GM19043 (cell line): ENCODE measurements at regions not wholly inside any gene's neighbourhood (a gene's known extent, or its start where the extent isn't known, plus 50 kb on each side); places are given as distances from the start of the nearest gene placed in this dataset.
"Not testable (repeated sequence)": the region's sequence is repeated elsewhere in the genome, so short reads cannot be mapped to it uniquely, and the experiment has no call there.

Experiments
- ATAC-seq: cut with Tn5 transposase; IDR thresholded peaks from one replicate; pipeline ENCODE4 v1.9.1; 2021; ENCODE audit warnings: low read depth; ENCODE audit not compliant: unreplicated experiment

DNA sequence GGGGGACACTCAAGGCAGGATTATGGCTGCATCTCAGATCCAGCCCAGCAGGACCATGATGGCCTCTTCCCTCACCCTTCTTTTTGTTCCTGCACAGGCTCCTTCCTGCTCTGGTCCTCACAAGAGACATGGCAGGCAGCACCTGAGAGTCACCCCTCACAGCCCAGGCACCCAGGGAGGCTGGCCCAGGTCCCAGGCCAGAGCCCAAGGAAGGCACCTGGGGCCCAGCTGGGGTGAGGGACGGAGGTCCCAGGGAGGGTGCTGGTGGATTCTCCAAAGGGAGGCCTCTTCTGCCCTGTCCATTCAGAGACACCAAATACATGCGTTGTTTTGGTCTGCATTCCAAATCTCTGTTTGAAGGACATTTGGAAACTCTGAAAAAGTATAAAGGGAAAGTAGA, 285.4 kb upstream of the HS6ST1 start:
- ATAC-seq: no peak

DNA sequence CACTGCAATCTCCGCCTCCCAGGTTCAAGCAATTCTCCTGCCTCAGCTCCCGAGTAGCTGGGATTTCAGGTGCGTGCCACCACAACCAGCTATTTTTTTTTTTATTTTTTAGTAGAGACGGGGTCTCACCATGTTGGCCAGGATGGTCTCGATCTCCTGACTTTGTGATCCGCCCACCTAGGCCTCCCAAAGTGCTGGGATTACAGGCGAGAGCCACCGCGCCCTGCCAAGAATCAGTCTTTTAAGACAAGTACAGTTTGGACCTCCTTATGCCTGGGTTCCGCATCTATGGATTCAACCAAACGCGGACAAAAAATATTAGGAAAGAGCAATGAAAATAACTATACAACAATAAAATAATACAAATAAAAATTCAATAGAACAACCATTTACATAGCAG, 285.9 kb upstream of the HS6ST1 start:
- not testable (repeated sequence) for ATAC-seq

- ATAC-seq: no peak
Measured at GRCh38 chr2:128605421-128605820, 286.8 kb upstream of the HS6ST1 start.

DNA sequence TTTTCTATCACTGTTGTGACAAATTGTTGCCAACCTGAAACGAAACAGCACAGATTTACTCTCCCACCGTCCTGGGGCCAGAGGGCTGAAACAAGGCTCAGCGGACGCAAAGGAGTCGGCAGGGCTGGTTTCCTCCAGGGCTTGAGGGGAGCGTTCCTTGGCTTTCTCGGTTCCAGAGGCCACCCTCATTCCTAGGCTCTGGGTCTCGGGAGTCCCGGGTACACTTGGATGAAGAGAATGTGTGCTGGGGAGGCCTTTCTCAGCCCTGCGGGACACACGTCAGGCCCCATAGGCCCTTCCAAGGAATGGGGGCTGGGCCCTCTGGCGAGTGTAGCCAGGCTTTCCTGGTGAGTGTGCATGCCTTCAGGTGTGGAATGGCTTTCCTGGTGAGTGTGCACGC, 287.3 kb upstream of the HS6ST1 start:
- no peak for ATAC-seq

DNA sequence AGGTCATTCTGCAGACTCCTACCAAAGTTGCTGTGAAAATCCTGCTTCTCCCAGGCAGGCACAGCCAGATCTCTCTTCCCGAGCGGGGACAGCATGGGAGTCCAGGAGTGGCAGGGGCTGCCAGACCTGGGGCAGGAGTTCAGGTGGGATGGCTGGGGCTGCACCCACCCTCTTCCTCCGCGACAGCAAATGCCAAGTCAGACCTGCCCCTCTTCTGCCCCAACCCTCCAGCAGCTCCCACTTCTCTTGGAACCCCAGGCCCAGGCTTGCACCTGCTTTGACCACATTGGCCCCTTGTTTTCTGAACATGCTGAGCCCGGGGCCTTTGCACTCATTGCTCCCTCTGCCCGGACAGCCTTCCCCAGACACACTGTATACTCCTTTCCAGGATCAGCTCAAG, 288.2 kb upstream of the HS6ST1 start:
- no peak for ATAC-seq

GRCh38 chr2:128607440-128607839, 288.8 kb upstream of the HS6ST1 start:
- ATAC-seq: no peak

- ATAC-seq: no peak
Measured at GRCh38 chr2:128607911-128608506, 289.3 kb upstream of the HS6ST1 start.

GRCh38 chr2:128608921-128609880, 290.5 kb upstream of the HS6ST1 start:
- no peak for ATAC-seq

DNA sequence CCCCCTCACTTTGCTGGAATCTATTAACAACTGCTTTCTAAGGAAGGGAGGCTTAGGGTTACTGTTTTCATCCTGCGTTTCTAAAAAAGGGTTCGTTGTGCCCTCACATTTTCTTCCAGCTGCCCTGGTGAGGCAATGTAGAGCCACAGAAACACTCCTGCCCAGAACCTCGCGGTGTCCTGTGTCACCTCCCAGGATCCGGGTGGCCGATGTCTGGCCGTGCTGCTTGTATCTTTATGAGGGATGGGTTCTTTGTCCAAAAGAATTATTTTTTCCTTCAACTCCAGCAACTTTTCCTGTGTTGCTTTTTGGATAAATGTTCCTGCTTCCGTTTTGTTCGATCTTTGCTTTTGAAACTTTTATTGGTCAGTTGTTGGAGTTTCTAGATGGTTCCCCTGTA, 291.8 kb upstream of the HS6ST1 start:
- ATAC-seq: no peak

DNA sequence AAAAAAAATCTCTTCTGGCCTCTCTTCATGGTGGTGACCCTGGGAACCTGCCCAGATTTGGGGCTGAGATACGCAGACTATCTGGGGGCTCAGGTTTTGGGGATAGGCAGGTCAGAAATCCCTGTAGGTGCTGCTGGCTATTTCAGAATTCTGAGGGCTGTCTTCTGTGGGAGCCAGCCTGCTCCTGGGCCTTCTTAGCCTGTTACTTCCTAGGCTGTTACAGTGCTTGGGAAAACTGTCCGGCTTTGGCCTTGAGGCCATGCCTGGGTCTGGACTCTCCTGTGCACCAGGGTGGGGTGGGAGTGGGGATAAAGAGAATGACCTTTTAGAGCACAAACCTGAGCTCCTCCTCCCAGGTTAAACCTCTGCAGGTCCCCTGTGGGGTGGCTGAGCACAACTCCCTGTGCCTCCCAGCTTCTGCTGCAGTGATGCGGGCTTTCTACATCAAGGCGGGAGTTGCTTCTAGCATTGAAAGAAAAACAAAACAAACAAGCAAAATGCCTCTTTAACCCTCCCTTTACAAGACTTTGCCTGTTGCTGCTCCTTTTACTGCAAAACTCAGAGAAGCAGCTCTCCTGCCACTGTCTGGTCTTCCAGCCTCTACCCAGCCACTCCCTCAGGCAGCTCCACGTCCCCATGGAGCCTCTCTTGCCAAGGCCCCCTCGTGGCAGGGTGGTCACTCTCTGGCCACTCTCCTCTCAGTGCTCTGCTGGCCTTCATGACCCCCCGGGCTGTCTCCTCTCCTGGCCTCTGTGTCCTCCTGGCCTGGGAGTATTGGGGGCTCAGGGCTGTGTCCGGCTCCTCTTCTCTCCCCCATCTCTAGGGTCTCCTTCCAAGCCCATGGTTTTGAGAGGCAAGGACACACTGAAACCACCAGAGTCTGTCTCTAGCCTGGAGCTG, 293.0 kb upstream of the HS6ST1 start:
- ATAC-seq: no peak

DNA sequence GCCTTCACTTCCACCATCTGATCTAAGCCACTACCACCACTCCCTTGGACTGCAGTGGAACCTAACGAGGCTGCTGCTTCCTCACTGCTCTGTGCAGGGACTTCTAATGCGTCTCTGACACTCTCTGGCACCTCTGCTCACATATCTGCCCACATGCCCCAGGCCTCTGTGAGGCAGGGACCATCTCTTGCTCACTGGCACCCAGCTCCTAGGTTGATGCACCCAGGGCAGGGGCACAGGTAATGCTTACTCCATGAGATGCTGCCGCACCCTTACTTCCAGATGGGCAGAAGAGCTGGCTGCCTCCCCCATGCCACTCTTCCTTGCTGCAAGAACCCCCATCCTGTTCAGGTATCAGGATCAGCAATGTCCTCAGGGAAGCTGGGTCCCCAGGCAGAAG, 294.0 kb upstream of the HS6ST1 start:
- no peak for ATAC-seq

- ATAC-seq: no peak
Measured at GRCh38 chr2:128613351-128613750, 294.7 kb upstream of the HS6ST1 start.

DNA sequence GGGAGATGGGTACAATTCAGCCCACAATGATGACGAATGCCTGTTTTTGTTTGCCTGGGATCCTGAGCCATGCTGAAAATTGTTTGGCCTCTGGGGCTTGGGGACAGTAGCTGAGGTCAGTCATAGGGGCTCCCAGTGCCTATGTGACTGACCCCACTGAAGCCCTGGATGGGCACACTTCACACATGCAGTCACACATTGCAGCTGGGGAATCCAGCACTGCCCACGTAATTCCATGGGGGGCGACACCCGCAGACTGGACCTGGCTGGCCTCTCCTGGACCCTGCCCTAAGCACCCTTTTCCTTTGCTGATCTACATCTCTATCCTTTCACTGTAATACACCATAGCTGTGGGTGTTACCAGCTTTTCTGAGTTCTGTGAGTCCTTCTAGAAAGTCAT, 295.2 kb upstream of the HS6ST1 start:
- ATAC-seq: no peak

- ATAC-seq: not testable (repeated sequence)
Measured at GRCh38 chr2:128614907-128615306, 296.2 kb upstream of the HS6ST1 start.

GRCh38 chr2:128615571-128615970, 296.9 kb upstream of the HS6ST1 start:
- no peak for ATAC-seq

DNA sequence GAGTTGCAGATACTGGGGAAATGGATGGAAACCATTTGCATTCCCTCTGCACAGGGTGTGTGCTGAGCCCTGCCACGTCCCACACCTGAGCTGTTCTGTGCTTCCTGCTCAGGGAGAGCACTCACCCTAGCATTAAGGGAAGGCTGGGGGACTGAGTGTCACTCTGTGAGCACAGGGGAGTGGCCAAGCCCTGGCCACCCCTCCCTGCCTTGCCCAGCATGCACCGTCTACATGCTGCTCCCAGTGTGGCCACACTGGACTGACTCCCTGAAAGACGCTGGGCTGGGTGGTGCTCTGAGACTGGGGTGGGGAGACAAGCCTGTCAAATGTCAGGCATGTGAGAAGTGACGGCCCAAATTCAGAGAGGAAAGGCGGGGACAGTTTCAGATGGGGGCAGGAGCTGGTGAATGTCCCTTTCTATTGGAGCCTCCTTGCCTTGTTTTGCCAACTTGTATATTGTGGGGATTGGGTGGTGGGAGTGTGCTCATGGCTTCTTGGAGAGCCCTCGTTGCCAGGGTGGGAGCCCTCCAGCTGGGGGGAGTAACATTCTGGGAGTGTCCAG, 298.4 kb upstream of the HS6ST1 start:
- ATAC-seq: no peak

GRCh38 chr2:128617661-128618060, 299.0 kb upstream of the HS6ST1 start:
- ATAC-seq: no peak

DNA sequence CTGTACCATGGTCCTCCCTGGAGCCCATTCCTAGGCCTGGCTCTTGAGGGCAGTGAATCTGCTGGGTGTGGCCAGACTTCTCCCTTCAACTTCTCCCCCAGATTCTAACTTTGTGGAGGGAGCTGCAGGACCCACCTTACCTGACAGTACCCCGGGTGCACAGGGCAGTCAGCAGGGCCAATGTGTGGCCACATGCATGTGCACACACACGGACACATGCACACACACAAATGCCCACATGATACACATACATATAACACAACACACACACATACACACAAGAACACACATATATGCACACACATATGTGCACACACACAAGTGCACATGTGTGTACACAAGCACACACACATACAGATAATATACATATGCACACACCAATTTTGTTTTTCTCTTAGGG, 300.0 kb upstream of the HS6ST1 start:
- no peak for ATAC-seq

- no peak for ATAC-seq
Measured at GRCh38 chr2:128619471-128620325, 301.0 kb upstream of the HS6ST1 start.

GRCh38 chr2:128621074-128621473, 302.4 kb upstream of the HS6ST1 start:
- no peak for ATAC-seq
